Endothelial cell of umbilical vein (primary cell): ENCODE measurements at regions not wholly inside any gene's neighbourhood (a gene's known extent, or its start where the extent isn't known, plus 50 kb on each side); places are given as distances from the start of the nearest gene placed in this dataset.

Source experiments
- CTCF ChIP-seq, 2 donors: IDR thresholded peaks; 1 replicate in 1 of 2; 2 replicates in 1 of 2; pipeline ENCODE4 v1.5.1; 2011; ENCODE audit warnings: low read length in 2 of 2, mild to moderate bottlenecking in 2 of 2, moderate library complexity in 2 of 2, control low read depth in 1 of 2, inconsistent platforms in 1 of 2, low read depth in 1 of 2; ENCODE audit not compliant: insufficient read depth in 1 of 2; ENCODE audit errors: extremely low read depth in 1 of 2
- EZH2 ChIP-seq: IDR thresholded peaks from 2 replicates; pipeline ENCODE4 v1.6.1; 2012; ENCODE audit warnings: borderline replicate concordance, low read depth, mild to moderate bottlenecking, moderate library complexity, low read length, inconsistent platforms; ENCODE audit not compliant: severe bottlenecking
- GATA2 ChIP-seq: IDR thresholded peaks from 2 replicates; pipeline ENCODE4 v1.7.0; 2011; ENCODE audit warnings: low read depth, mild to moderate bottlenecking, moderate library complexity, mixed read lengths, low read length; ENCODE audit not compliant: insufficient read length, insufficient read depth
- JUN ChIP-seq: IDR thresholded peaks from 2 replicates; pipeline ENCODE4 v1.6.1; 2011; ENCODE audit warnings: borderline replicate concordance, low read depth; ENCODE audit not compliant: insufficient read length, insufficient read depth
- MAX ChIP-seq: IDR thresholded peaks from 2 replicates; pipeline ENCODE4 v1.6.1; 2011; ENCODE audit not compliant: insufficient read depth, insufficient read length
- MYC ChIP-seq: IDR thresholded peaks from one replicate; pipeline ENCODE4 v1.6.1; 2011; ENCODE audit warnings: mild to moderate bottlenecking, low read depth, low read length
- POLR2A ChIP-seq: IDR thresholded peaks from 2 replicates; pipeline ENCODE4 v1.6.1; 2012; ENCODE audit warnings: low read depth, mild to moderate bottlenecking, control low read depth, low read length
- POLR2AphosphoS5 ChIP-seq: IDR thresholded peaks from 2 replicates; pipeline ENCODE4 v1.6.1; 2012; ENCODE audit warnings: low read depth, mild to moderate bottlenecking, control low read depth, low read length, moderate library complexity; ENCODE audit not compliant: insufficient read depth

- no peak for TF ChIP-seq CTCF (IDR thresholded peaks at IDR 0.05; ENCODE audit: extremely low read depth in 1 of 2, insufficient read depth in 1 of 2, low read depth in 1 of 2, low read length in 2 of 2)
- TF ChIP-seq POLR2AphosphoS5, result no peak
- no peak for TF ChIP-seq POLR2A
- no peak for TF ChIP-seq MAX
- no peak for TF ChIP-seq MYC
- no peak for TF ChIP-seq EZH2
- TF ChIP-seq GATA2, result no peak
- no peak for TF ChIP-seq JUN
Observed at GRCh38 chr21:15278279-15278678, 213.5 kb upstream of the NRIP1 start.
